IPS-11a (cell line): ENCODE measurements at regions not wholly inside any gene's neighbourhood (a gene's known extent, or its start where the extent isn't known, plus 50 kb on each side); places are given as distances from the start of the nearest gene placed in this dataset.

Experiments used
- H3K4me3 ChIP-seq: one replicate; pipeline ENCODE4 v1.5.1; 2013; ENCODE audit warnings: low read depth, low read length, control low read depth

DNA sequence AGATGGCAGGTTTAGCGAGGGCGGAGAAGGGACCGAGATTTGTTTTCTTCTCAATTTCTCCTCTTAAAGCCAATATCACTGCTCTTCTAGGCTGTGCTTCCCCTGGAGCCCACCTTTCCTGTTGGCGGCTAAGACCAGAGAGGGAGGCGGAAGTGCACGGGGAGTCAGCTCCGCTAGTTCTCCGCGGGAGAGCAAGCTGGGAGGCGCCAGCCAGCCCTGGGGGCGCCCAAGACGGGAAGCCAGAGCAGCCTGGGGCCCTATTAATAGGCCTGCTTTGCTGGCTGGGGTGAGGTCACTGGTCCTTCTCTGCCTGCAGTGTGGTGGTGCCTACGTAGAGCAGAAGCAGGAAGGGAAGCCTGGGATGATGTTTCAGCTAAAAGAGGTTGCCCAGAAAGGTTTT is 61.6 kb downstream of the LSM5 start:
- peak overlapping the region; percentile 47 for H3K4me3 ChIP-seq

DNA sequence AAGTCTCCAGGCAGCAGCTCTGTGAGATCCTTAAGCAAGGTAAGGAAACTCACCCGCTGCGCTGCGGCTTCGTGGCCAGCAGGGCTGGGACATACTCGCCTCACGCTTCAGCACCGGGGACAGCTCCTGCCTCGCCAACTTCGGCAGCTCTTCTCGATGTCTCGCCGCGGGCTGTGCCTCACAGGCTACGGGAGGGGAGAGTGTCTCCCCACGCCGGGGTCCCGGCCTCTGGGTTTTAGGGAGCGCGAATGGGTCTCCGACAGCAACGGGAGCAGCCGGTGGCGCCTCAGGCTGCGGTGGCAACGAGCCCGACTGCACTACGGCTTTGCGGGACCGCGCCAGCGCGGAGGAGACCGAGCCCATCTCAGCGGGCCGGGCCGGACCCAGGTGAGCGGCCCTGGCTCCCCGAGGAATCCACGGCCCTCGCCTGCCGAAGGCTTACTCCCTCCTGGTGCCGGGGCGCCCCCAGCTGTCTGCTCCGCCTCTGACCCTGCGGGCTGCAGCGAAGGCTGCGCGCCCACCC is 62.4 kb downstream of the LSM5 start:
- peak overlapping the region; percentile 47 for H3K4me3 ChIP-seq

DNA sequence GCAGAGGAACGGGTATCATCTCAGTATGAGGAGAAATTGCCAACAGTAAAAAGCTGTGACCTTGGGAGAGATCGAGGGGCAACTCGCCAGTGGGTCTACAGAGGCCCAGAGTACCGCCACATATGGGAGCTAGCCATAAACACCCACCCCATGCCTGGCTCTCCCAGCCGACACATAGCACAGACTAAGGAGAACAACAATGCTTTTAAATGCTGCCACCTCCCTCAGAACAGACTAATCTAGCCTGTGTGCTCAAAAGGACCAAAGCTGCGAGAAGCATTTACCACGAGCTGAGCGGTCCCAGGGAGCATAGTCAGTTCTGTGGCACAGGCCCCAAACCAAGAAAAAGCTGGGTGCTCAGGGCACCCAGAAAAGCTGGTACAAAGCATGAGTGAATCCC is 73.3 kb downstream of the LSM5 start:
- H3K4me3 ChIP-seq = no peak overlapping the region

DNA sequence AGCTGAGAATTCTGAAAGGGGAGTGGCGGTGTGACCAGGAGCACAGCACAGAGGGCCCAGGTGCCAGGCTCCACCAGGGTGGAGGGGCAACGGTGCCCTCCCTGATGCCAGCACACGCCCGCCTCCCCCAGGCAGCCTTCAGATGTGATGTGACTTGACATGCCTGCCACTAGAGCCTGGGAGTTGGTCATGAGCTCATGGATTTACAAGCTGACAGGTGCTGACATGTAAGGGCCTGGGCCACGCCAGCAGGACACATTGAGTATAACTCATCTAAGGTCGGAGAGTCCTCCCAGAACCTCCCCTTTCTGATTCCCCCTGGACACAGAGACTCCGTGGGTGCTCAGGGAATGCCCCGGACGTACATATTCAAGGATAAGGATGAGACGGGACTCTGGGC is 74.2 kb downstream of the LSM5 start:
- no peak overlapping the region for H3K4me3 ChIP-seq

DNA sequence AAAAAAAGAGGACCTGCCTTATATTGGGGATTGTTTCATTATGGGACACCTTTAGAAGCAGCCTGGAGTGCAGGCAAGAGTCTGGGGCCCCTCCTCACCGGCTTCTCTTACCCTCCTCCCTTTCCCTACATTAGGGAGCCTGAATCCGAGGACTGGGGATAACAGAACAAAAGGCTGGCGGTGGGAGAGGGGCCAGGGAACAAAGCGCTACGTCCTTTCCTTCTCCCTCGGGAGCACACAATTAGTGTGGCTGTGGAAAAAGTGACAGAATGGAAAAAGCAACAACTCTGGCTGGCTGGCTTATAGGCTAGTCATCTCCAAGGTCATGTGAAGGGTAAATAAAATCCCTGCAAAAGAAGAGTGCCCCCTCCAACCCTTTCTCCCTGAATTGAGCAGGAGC is 74.7 kb downstream of the LSM5 start:
- H3K4me3 ChIP-seq = no peak overlapping the region

DNA sequence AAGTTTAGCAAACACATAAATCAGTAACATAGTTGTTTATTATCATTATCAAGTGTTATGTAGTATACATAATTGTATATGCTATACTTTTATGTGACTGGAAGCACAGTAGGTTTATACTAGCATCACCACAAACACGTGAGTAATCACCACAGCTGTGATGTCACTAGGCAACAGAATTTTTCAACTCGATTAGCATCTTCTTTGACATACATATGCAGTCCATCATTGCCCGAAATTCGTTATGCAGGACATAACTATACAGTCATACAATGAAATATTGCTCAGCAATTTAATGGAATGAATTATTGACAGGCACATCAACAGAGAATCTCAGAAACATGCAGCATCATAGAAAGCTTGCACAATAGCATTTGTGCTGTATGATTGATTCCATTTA is 77.7 kb downstream of the LSM5 start:
- no peak overlapping the region for H3K4me3 ChIP-seq

DNA sequence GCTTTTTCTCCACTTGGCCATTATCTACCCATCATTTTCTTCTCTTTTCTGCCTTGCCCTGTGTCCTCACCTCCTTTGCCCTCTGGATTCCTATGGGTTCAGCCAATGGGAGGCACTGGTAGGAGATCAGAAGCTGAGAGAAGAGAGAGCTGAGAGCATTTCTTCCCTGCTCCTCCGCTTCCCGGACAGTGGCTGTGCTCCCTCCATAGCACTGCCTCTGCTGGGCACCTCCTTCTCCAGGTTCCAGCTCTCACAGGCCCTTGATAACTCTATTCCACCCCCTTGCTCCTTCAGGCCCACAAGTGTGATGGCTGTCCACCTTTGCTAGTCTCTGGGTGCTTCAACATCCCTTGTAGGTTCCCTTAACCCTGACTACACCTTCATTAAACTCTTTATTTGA is 79.6 kb downstream of the LSM5 start:
- no peak overlapping the region for H3K4me3 ChIP-seq

DNA sequence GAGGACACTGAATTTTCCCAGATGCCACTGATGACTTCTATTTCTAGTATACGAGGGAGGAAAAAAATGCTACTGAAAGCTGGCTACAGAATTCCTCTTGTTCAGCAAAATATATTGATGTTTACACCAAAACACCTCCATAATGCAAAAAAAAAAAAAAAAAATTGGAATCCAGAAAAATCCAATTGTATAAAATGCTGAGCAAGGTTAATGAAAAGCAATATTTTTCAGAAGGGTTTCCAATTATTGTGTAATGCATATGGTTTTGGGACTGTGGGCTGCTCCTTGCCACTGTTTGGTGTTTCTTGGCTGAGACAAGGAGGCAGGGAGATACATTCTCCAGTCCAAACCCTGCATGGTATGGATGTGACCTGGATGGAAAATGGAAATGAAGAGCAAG is 83.8 kb downstream of the LSM5 start:
- no peak overlapping the region for H3K4me3 ChIP-seq

DNA sequence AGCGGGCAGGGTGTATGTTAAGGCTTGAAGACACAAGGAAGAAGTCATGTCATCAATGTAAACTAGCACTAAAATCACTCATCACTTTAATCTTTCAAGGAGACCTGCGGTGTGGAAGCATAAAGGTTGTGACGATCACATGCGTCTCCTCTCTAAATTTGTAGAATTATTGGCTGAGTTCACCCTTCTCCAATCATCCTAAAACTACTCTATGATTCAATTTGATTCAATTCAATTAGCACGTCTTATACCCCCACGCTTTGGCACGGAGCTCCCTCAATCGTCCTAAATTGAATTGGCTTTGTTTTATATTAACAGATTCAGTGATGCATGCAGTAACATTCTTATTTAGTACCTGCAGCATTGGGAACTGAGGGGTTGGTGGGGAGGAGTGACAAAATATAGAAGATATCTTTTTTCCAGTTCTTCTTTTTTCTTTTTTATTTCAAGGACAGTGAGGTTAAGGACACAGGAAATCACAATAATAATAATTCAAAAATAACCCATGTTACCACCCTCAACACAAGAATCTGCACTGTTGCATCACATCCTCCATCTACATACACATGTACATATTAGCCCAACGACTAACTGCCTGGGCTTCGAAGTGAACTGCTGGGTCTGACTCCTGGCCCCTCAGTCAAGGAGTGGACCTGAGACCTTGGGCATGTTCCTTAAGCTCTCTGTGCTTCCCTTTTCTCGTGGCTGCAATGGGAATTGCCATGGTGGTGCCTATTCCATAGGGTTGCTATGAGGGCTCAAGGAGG is 86.5 kb downstream of the LSM5 start:
- H3K4me3 ChIP-seq = no peak overlapping the region

DNA sequence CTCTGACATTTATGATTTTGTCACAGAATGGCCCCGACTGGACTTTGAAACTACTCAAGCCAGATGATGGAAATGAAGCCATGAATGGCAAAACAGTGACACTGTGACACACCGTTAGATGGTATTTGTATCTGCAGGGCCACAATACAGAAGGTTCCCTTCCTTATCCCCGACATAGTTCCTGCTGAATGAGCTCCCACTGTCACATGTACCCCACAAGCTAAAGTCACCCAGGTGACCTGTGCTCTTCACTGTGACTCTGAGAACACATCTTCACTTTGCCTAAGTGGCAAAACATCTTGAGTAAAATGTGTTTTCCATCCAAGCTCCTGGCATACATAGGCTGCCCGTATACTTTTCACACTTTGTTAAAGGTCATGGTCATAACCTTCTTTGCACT is 89.5 kb downstream of the LSM5 start:
- no peak overlapping the region for H3K4me3 ChIP-seq

DNA sequence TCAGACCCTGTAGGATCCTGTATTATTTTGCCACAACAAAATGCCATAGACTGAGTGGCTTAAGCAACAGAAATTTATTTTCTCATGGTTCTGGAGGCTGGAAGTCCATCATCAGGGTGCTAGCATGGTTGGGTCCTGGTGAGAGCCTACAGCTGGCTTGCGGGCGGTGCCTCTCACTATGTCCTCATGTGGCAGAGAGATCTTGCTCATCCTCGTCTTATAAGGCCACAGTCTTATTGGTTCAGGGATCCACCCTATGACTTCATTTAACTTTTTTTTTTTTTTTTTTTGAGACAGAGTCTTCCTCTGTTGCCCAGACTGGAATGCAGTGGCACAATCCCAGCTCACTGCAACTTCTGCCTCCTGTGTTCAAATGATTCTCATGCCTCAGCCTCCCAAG is 90.9 kb downstream of the LSM5 start:
- H3K4me3 ChIP-seq = no peak overlapping the region

DNA sequence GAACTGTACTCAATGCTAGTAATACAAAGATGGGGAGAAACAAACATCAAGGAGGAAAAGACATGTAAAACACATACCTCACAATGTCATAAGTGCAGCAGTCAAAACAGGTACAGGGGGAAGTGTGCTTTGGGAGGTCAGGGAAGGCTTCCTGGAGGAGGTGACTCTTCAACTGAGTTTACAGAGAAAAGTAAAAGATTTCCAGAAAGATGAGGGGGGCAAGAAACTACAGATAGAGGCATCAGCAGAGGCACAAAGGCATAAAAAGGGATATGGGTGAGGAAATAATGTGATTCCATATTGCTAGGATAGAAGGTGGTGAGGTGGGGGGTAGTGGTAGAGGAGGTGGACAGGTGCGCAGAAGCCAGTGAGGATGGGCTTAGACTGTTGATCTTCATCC is 95.0 kb downstream of the LSM5 start:
- no peak overlapping the region for H3K4me3 ChIP-seq

DNA sequence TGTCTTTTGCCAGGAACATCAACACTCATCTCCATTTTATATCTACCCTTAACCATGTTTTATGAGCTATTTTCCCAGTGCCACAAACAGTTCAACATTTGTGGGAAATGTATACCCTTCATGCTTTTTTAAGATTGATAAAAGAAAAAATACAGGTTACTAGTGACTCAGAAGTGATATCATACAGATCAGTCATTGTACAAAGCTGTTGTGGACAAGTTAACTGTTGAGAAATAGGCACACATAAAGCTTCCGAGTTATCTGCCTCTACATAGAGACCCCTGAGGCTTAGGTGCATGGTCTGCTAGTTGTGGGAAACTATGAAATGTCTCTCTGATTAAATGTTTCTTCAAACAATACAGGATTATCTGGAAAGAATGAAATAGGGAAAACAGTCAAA is 96.3 kb downstream of the LSM5 start:
- no peak overlapping the region for H3K4me3 ChIP-seq

DNA sequence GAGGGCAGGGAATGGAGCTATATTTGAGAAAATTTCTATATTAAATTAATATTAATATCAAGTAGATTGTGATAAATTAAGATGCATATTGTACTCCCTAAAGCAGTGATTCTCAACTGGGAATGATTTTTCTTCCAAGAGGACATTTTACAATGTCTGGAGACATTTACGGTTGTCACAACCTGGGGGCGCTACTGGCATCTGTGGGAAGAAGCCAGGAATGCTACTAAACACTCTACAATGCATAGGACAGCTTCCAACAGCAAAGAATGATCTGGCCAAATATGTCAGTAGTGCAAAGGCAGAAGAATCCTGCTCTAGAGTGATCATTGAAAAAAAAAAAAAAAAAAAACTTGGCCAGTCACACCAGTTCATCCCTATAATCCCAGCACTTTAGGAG is 100.0 kb downstream of the LSM5 start:
- no peak overlapping the region for H3K4me3 ChIP-seq

DNA sequence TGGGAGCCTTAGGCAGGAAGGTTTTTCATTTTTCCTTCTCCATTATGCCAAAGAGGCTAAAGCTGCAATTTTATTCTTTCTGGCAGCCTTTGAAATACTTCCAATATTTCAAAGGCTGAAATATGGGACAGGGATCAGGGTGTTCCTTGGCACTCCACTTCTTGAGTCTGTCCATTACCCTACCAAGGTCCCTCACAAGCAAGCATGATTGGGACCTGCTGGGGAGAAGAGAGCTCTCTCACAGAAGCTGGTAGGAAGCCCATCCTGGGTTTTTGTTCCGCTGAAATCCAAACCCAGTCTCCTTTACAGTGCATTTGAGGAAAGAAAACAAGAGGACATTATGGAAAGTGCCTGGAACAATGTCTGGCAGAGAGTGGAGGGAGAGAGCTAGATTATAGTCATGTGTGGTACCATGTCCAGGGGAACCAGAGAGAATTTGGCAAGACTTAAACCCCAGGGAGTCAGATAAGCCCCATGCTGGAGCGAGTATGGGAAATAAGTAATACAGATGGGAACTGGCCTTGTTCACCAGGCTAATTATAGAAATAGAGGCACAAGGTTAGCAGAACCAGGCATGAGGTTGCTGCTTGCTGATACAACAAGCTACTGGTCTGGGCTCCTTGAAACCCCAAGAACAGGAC is 104.7 kb downstream of the LSM5 start:
- no peak overlapping the region for H3K4me3 ChIP-seq

DNA sequence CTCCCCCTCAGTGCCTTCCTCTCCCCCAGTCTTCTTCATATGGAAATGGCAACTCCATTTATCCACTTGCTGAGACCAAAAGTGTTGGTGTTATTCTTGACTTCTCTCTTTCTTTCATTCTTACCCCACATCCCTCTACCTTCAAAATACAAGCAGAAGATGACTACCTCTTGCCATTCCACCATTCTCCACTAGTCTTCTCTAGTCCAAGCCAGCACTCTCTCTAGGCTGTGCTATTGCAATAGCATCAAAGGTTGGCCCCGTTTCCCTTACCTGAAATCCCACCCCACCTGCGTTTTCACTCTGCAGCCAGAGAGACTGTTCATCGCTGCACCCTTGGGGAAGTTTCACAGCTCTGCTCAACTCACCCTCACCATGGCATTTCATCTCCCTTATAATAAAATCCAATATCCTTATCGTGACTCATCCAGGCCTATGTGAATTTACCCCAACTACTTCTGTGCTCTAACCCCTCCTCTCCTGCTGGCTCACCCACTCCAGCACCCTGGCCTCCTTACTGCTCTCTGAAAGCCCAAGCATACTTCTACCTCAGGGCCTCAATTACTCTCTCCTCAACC is 109.1 kb downstream of the LSM5 start:
- no peak overlapping the region for H3K4me3 ChIP-seq

DNA sequence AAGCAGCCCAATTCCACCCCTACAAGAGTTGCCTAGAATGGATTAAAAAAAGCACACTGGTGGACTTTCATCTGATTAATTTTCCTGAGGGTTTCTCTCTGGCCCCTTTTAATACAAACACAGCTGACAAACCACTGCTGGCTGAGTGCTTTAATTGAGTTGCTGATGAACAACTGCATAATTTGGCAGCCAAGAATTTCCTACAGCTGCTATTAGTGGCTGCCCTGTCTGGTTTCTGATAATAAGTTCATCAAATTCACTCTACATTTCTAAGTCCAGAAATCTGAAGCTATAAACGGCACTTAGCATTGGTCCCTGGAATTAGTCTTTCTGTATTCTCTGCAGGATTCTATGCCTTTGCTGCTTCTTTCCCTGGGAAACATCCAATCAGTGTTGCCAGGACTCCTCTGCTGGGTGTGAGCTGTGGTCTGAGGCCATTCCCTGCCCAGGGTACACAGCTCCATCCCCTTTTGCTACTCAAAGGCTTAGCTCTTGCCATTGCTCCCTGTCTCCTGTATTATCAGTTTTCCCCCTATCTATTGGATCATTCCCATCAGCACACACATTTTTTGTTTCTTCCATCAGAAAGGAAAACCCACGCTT is 110.6 kb downstream of the LSM5 start:
- no peak overlapping the region for H3K4me3 ChIP-seq

DNA sequence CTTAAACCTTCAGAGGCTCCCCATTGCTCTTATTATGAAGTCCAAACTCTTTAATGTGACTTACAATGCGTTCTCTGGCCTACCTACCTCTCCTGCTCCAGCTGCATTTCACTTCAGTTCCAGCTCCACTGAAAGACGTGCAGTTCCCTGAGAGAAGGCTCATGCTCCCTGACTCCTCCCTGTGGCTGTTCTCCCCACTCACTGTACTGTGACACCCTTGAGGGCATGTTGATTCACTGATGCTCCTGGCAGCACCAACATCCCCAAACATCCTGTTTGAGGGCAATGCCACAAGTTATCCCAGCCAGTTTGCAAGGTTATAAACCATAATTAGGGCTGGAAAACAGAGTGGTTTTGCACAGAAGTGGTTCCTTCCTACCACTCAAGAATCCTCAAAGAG is 111.2 kb downstream of the LSM5 start:
- H3K4me3 ChIP-seq = no peak overlapping the region

DNA sequence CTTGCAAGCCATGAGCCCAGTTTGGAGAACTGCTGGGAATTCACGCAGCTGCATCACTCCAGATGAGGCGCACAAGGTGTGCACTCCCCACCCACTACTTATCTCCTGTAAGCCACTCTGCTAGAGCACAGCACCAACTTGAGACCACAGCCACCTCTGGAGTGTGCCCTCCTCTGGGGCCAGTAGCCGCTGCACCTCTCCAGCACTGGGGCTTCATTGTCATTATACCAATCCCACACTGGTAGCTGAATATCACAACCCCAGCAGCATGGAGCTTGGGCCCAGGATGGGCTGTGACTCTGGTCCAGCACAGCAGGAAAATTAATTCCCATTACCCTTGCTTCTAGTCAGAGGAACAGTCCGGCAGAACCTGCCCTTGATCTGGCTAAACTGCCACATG is 125.6 kb downstream of the LSM5 start:
- H3K4me3 ChIP-seq = no peak overlapping the region

DNA sequence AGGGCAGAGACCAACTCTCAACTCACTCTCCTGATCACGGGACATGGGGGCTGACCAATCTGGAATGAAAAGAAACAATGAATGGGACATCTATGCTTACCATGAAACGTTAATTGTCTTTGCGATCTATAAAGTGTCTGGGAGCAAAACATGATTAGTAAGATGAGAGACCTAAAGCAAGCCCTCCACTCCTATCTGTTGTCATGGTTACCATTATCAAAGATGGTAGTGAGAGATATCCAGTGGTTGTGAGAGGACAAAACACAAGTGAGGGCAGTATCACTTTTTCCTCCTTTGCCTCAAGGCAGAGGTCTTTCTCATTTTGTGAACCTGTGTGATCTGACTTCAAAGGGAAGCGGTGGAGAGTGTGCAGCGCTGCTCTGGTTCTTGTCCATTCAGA is 130.1 kb downstream of the LSM5 start:
- H3K4me3 ChIP-seq = no peak overlapping the region

DNA sequence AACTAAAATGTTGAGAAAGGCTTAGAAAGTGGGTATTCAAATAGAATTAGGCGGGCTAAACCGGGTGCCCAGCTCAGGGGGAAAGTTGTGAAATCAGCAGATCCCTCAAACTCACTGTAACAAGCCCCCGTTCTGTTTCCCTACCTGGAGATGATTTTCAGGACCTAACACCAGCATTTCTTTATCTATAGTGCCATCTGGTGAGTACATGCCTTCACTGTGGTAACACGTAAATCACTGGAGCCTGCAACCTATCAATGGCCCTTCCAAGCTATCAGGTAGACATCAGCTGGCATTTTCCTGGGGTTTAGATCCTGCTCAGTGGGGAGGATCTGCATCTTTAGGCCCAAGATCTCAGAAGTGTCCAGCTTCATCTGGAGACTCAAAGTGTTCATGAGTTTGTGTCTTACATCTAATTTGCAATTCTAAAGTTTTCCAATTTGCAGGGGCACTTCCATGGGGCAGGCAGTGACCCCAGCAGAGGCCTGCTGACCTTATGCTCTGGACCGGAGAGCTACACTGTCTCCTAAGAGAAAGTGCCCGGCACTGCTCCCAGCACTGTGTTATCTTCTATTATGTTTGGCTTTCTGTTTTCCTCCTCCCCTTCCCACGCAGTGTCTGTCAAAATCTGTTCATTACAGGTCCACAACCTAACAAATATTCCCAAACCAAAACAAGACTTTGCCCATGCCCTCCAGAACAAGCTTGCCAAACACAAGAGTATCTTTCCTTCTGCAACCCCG is 132.5 kb downstream of the LSM5 start:
- H3K4me3 ChIP-seq = no peak overlapping the region
